HG03139 (cell line): ENCODE measurements at regions not wholly inside any gene's neighbourhood (a gene's known extent, or its start where the extent isn't known, plus 50 kb on each side); places are given as distances from the start of the nearest gene placed in this dataset.
"Not testable (repeated sequence)": the region's sequence is repeated elsewhere in the genome, so short reads cannot be mapped to it uniquely, and the experiment has no call there.

Experiments used
- ATAC-seq: cut with Tn5 transposase; IDR thresholded peaks from one replicate; pipeline ENCODE4 v1.9.1; 2021; ENCODE audit not compliant: unreplicated experiment

DNA sequence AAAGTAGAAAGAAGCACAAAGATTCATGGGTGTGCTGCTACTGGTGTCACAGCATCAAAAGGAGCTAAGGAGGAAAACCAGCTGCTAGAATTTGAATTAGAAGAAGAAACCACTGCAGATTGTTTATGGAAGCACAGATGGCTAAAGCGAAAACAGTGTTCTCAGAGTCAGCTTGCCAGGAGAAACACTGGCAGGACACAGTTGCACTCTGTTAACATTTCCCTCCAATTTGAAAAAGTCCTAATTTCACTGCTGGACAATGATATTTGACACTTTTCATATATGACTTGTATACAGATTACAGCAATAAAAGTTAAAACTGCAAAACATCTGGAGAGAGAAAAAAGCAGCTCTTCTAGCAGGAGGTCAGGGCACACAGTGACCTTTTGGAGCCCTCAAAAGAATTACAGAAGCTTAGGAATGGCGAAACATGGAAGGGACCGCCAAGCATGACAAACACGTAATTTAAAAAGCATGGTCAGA, 314.5 kb downstream of the COL12A1 start:
- ATAC-seq = no peak

DNA sequence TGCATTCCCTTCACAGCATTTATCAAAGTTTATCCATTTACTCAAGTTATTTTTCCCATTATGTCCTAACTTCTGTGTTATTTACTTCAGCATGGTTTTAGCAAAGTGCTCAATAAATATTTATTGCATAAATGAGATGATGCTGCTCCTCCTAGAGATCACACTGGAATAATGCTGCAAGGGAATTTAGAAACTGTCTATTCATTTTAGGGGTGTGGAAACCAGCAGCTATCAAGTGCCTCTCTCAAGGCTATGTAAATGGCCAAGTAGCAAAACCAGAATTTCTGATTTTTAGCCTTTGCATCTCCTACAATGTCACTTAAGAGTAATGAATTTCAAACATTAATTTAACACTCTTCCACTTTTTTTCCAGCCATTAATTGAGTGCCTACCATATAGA, 316.2 kb downstream of the COL12A1 start:
- no peak for ATAC-seq

- not testable (repeated sequence) for ATAC-seq
These were observed 317.1 kb downstream of the COL12A1 start for GRCh38 chr6:74888741-74889140.

DNA sequence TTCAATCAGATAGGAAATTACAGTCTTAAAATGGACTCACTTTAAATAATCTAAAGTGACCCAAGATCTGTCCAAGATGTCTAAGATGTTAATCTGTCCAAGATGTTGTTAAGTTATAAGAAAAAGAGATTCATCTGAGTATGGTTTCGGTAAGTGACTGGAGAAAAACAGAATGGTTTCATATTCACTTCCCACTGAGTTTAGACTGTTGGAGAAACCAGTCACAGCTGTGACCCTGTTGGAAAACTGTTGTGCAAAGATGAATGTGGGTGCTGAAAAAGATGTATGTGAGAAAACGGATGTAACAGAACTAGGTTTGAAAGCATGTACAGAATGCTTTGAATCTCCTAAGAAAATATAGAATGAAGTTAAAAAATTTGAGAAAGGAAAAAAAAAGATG, 325.9 kb downstream of the COL12A1 start:
- ATAC-seq = no peak

- no peak for ATAC-seq
These were observed 326.6 kb downstream of the COL12A1 start for GRCh38 chr6:74879234-74879633.

- ATAC-seq = no peak
These were observed 330.7 kb downstream of the COL12A1 start for GRCh38 chr6:74875193-74875592.

DNA sequence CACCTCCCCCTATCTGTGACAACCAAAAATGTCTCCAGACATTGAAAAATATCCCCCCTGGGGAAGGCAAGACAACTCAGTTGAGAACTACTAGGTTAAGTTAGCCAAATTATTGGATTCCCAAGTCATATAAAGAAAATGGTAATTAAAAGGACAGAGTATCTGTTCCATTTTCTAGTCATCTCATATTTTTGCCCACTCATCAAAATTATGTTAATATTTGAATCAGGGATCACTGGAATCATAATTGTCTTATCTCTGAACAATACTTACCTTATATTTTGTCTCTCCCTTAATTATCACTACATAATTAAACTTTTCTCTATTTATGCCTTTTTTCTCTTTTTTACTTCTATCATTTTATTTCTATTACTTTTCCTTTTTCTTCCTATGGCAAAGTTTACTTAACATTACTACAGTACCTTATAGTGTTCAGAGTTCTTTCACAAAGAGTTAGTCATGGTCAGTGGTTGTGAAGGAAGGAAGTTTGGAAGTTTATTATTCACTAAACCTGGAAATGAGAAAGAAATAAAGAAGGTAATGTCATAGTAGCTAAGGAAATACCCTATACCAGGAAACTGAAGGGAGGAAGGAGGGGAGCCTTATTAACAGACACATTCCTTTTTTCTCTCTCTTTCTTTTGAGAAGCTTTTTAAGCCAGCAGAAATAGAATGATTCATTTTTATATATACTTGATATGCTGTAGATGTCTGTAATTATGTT, 332.9 kb downstream of the COL12A1 start:
- ATAC-seq = no peak

DNA sequence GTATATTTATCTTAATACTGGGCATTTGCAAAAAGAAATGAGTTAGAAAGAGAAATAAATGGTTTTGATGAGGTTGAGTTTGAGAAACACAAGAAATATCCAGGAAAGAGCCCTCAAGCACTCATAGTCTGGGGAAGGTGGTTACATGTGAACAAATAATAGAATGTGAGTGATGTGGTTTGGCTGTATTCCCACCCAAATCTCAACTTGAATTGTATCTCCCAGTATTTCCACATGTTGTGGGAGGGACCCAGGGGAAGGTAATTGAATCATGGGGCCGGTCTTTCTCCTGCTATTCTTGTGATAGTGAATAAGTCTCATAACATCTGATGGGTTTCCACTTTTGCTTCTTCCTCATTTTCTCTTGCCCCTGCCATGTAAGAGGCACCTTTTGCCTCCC, 334.1 kb downstream of the COL12A1 start:
- ATAC-seq = no peak

GRCh38 chr6:74870403-74870802, 335.4 kb downstream of the COL12A1 start:
- no peak for ATAC-seq

GRCh38 chr6:74867291-74867690, 338.6 kb downstream of the COL12A1 start:
- no peak for ATAC-seq

DNA sequence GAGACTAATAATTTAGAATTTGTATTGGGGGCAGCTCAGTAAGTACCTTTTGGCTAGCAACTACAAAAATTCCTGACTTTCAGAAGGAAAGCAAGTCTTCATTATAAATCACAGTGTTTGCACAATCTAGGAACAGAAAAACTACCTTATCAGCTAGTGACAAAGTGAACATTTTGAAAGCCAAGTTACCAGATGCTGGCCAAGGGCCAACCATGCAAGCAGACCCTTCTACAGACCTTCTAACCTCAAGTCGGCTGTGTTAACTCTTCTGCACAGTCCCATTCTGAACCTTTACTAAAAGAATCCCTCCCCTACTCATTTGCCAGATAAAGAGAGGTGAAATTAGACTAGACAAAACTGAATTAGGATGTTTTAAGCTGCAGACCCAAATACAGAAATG, 341.9 kb downstream of the COL12A1 start:
- no peak for ATAC-seq

DNA sequence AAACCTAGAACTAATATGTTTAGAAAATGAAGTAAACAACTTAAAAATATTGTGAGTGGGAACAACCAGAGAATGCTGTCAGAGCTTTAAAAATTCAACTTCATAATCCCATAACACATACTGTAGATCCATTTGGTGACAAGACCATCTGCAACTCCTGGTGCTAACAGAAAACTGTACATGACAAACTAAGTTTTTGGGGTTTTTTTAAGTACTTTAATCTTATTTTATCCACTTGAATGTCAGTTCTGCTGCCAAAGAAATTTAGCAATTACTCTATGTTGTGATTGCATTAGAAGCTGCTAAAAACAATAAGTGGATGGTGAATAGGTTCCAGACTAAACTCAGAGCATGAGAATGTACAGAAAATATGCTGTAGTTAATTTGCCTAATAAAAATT, 345.4 kb downstream of the COL12A1 start:
- no peak for ATAC-seq

DNA sequence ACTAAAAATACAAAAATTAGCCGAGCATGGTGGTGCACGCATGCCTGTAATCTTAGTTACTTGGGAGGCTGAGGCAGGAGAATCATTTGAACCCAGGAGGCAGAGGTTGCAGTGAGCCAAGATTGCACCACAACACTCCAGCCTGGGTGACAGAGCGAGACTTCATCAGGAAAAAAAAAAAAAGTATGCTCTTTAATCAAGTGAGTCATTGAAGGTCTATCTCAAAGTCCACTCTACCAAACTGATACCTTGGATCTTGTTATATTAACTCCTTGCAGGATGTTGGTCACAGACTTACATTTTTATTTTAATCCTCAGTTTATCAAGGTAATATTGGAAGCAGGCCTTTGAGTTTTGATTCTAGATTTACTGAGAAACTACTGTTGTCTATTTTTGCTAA, 348.7 kb downstream of the COL12A1 start:
- no peak for ATAC-seq

GRCh38 chr6:74853991-74854390, 351.9 kb downstream of the COL12A1 start:
- ATAC-seq = no peak

DNA sequence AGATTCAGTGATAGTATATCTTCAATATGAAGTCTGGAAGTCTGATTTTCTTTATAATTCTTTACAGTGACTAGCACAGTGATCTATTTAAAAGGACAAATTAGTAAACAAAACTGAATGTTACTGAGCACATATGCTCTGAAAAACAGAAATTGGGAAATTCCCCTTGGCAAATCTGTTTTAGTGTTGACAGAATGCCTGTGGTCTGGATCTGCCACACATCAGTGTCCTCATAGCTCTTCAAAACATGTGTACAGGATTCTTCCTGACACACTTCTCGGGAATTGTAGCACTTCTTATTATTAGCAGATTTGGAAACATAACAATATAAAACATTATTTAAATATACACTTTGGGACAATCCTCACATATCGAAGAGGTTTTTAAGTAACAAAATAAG, 354.3 kb downstream of the COL12A1 start:
- no peak for ATAC-seq

DNA sequence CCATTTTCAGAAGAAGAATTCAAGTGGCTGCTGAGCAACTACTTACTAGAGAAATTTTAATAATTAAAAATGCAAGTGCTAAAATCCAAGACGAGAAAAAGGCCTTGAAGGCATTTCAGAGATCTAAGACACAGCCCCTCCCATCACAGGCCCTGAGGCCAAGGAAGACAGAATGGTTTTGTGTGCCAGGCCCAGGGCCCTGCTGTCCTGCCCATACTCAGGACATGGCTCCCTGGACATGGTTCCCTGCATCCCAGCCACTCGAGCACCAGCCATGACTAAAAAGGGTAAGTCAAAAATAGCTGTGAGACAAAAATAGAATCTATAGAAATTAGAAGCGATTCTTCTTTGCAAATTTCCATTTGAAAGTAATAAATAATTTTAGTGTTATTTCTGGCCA, 364.9 kb downstream of the COL12A1 start:
- ATAC-seq = no peak

DNA sequence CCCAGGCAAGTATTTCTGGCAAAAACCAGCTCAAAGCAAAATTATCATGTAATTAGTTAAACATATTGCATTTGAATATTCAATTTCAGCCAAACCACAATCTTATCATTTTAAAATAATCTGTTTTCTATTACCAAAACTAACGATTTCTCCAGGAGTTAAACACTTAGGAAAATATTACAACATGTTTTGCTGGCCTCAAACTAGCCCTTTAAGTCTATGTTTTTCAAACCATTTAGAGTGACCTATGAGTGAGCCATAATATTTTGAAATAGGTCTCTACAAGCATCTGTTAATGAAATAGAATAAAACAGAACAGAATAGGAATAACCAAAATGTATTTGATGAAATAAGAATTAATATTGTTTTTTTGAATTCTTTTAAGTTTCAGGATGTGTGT, 370.9 kb downstream of the COL12A1 start:
- ATAC-seq = no peak

GRCh38 chr6:74826263-74826662, 379.6 kb downstream of the COL12A1 start:
- no peak for ATAC-seq

DNA sequence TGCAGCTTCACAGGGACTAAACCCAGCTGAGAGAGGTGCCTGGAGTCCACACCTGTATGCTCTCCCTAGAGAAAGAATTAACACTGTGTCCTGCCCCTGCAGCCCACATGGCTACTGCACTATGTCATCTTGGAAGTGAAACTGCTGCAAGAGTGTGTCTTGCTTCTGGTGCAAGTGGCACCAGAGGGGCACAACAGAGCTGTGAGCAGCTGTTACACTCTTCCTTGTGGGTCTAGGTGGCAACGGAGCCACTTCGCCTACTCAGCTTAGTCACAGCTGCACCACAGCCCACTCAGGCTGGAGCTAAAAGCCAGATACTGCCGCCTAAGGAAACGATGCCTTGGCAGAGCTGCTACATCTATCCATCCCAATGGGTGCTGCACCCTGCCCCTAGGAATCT, 391.4 kb downstream of the COL12A1 start:
- ATAC-seq = no peak

GRCh38 chr6:74807674-74808073, 398.2 kb downstream of the COL12A1 start:
- no peak for ATAC-seq

DNA sequence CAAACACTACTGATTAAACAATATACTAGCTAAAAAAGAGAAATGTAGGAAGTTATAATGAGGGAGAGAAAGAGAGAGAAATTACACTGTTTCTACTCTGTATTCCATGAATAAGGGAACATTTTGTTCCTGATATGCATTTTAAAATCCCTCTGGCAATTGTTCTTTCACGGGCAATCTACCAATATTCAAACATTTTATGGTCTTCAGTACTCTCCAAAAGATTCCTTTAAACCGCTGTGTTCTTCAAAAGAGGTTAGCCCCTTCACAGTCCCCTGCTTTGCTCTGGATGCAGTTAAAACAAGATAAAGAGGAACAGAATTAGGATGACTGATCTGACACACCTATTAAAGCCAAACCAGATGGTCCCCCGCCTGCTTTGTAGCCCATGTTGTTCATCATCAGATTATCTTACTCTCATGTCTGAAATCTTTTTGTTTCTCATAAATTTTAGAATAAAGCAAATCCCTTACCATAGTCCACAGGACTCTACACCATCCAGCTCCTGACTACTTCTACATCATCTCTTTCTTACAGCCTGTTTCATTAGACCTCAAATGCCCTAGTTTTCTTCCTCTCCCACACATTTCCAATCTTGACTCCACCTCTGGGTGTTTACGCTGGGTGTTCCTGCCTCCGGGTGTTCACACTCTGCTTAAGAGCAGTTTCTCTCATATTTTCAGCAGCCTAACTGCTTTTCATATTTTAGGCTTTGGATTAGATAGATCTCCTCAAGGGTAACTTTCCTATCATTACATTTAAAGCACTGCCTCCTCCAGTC, 399.7 kb downstream of the COL12A1 start:
- ATAC-seq = no peak

DNA sequence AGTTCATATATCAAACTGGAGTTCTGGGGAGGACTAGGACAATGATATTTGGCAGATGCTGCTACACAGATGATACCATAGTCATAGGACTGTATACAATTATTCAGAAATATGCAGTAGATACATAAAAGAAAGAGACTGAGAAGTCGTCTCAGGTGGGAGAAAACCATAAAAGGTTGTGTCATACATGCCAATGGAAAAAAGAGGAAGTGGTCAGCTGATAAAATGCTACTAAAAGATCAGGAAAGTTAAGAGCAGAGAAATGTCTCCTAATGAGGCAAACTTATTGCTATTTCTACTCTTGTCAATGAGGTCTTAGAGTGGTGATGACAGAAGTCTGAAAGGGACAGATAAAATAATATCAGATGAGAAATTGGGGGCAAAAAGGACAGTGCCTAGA, 407.6 kb downstream of the COL12A1 start:
- no peak for ATAC-seq
